HCT116 (cell line): ENCODE measurements at regions not wholly inside any gene's neighbourhood (a gene's known extent, or its start where the extent isn't known, plus 50 kb on each side); places are given as distances from the start of the nearest gene placed in this dataset.

Experiments
- ATAC-seq: fragments of 200-7000 bp; cut with Tn5 transposase; 2 replicates; pipeline ENCODE4 v1.9.1; 2020; ENCODE audit warnings: mild to moderate bottlenecking, moderate library complexity
- BruUV-seq: library from RNA; stranded (reverse); fragments of 400-500 nt; replicated peaks from 2 replicates; lab custom pipeline; 2021; lab: Mats Ljungman, UMichigan
- CTCF ChIA-PET: fragments of 300-600 bp; sonication (Branson Sonifier 250); formaldehyde crosslinking; loops from one replicate; lab custom pipeline; 2021; ENCODE audit warnings: antibody characterized with exemption; lab: Charles Lee
- POLR2A ChIA-PET: fragments of 300-600, 350-600 bp; sonication (Branson Sonifier 250); formaldehyde crosslinking; loops from one replicate; lab custom pipeline; 2021; ENCODE audit warnings: antibody characterized with exemption; lab: Charles Lee
- RAD21 ChIA-PET, 2 experiments: fragments of 300-600 bp; sonication (Branson Sonifier 250); formaldehyde crosslinking; loops; one replicate each; lab custom pipeline; 2023; ENCODE audit warnings: low total read pairs in 2 of 2; ENCODE audit not compliant: uncharacterized antibody in 2 of 2, unreplicated experiment in 2 of 2, low non-redundant PET in 1 of 2; lab: Charles Lee
- DNase-seq: peaks from one replicate; pipeline ENCODE4 v3.0.0-alpha.2; 2010; ENCODE audit warnings: low read depth, low spot score
- H2AFZ ChIP-seq: fragments of 200-600 bp; shearing (Covaris generic), sonication (generic); 2 replicates; pipeline ENCODE4 v1.6.1; 2017; ENCODE audit warnings: low read depth, mixed run types, mixed read lengths, antibody characterized with exemption, low read length; ENCODE audit not compliant: poor library complexity, severe bottlenecking
- H3K27ac ChIP-seq: 2 replicates; pipeline ENCODE4 v1.5.1; 2012; ENCODE audit warnings: low read depth, low read length
- H3K27me3 ChIP-seq: fragments of 200-600 bp; sonication (generic); 2 replicates; pipeline ENCODE4 v1.6.1; 2016; ENCODE audit warnings: mixed run types, low read length, mixed read lengths; ENCODE audit not compliant: insufficient read depth
- H3K36me3 ChIP-seq, 2 experiments: fragments of 200-500 bp in 1 of 2; fragments of 200-600 bp in 1 of 2; sonication (Bioruptor generic) in 1 of 2; sonication (generic) in 1 of 2; 2 replicates each; pipeline versions ENCODE4 v1.5.1 to v1.6.1; 2014 to 2016; ENCODE audit warnings: low read length in 2 of 2, inconsistent platforms in 1 of 2, mixed read lengths in 1 of 2, mixed run types in 1 of 2; ENCODE audit not compliant: insufficient read depth in 2 of 2, control insufficient read depth in 1 of 2
- H3K4me1 ChIP-seq, 2 experiments: fragments of 200-600 bp in 1 of 2; sonication (generic) in 1 of 2; 2 replicates each; pipeline versions ENCODE4 v1.5.1 to v1.6.1; 2012 to 2017; ENCODE audit warnings: low read length in 2 of 2, inconsistent platforms in 1 of 2, mild to moderate bottlenecking in 1 of 2, mixed read lengths in 1 of 2, mixed run types in 1 of 2, moderate library complexity in 1 of 2; ENCODE audit not compliant: insufficient read depth in 2 of 2, control insufficient read depth in 1 of 2
- H3K4me2 ChIP-seq: fragments of 200-600 bp; sonication (generic); 2 replicates; pipeline ENCODE4 v1.6.1; 2017; ENCODE audit warnings: mixed run types, low read length, mixed read lengths
- H3K4me3 ChIP-seq, 2 experiments: fragments of 200-600 bp in 1 of 2; sonication (generic) in 1 of 2; replicated peaks in 1 of 2; 2 replicates each; pipeline ENCODE4 v1.5.1; 2011 to 2016; ENCODE audit warnings: low read length in 2 of 2, control low read depth in 1 of 2, low read depth in 1 of 2, mild to moderate bottlenecking in 1 of 2, mixed read lengths in 1 of 2, mixed run types in 1 of 2
- H3K79me2 ChIP-seq: fragments of 200-600 bp; sonication (generic); 2 replicates; pipeline ENCODE4 v1.6.1; 2017; ENCODE audit warnings: mild to moderate bottlenecking, mixed run types, low read length, moderate library complexity, mixed read lengths; ENCODE audit not compliant: insufficient read depth
- H3K9ac ChIP-seq: fragments of 200-600 bp; sonication (generic); 2 replicates; pipeline ENCODE4 v1.6.1; 2016; ENCODE audit warnings: low read length, mixed read lengths
- H3K9me2 ChIP-seq: fragments of 200-600 bp; sonication (generic), shearing (Covaris generic); 2 replicates; pipeline ENCODE4 v1.6.1; 2017; ENCODE audit warnings: mixed run types, mild to moderate bottlenecking, moderate library complexity; ENCODE audit not compliant: insufficient read depth
- H3K9me3 ChIP-seq, 2 experiments: fragments of 200-500 bp in 1 of 2; fragments of 200-600 bp in 1 of 2; sonication (Bioruptor generic) in 1 of 2; sonication (generic) in 1 of 2; 2 replicates each; pipeline ENCODE4 v1.6.1; 2014 to 2017; ENCODE audit warnings: low read length in 2 of 2, mixed read lengths in 2 of 2, inconsistent platforms in 1 of 2, low read depth in 1 of 2, mild to moderate bottlenecking in 1 of 2, mixed run types in 1 of 2, moderate library complexity in 1 of 2; ENCODE audit not compliant: control insufficient read depth in 1 of 2, insufficient read depth in 1 of 2
- H4K20me1 ChIP-seq: fragments of 200-600 bp; sonication (generic), shearing (Covaris generic); 2 replicates; pipeline ENCODE4 v1.6.1; 2017; ENCODE audit warnings: mixed run types, mild to moderate bottlenecking, moderate library complexity; ENCODE audit not compliant: insufficient read depth
- EGR1 ChIP-seq: IDR thresholded peaks from 2 replicates; pipeline ENCODE4 v1.6.1; 2012; ENCODE audit warnings: low read depth
- EZH2phosphoT487 ChIP-seq: fragments of 200-600 bp; IDR thresholded peaks from 2 replicates; pipeline ENCODE4 v1.6.1; 2018; ENCODE audit warnings: antibody characterized with exemption, borderline replicate concordance
- JUND ChIP-seq: IDR thresholded peaks from 2 replicates; pipeline ENCODE4 v1.6.1; 2012
- POLR2A ChIP-seq: IDR thresholded peaks from 2 replicates; pipeline ENCODE4 v1.7.0; 2011; ENCODE audit warnings: borderline replicate concordance; ENCODE audit not compliant: insufficient read depth, insufficient read length; ENCODE audit errors: extremely low read depth
- POLR2AphosphoS5 ChIP-seq: IDR thresholded peaks from 2 replicates; pipeline ENCODE4 v1.6.1; 2011; ENCODE audit warnings: mild to moderate bottlenecking, low read depth, low read length, moderate library complexity
- RAD21 ChIP-seq: IDR thresholded peaks from 2 replicates; pipeline ENCODE4 v1.6.1; 2012; ENCODE audit warnings: low read depth, mild to moderate bottlenecking
- SIN3A ChIP-seq: IDR thresholded peaks from 2 replicates; pipeline ENCODE4 v1.6.1; 2012; ENCODE audit warnings: low read depth
- SP1 ChIP-seq: IDR thresholded peaks from 2 replicates; pipeline ENCODE4 v1.6.1; 2012; ENCODE audit warnings: low read depth
- SRF ChIP-seq: IDR thresholded peaks from 2 replicates; pipeline ENCODE4 v1.6.1; 2012; ENCODE audit warnings: low read depth
- ZNF274 ChIP-seq: fragments of 200-500 bp; sonication (Bioruptor generic); IDR thresholded peaks from 2 replicates; pipeline ENCODE4 v1.6.1; 2014; ENCODE audit warnings: mild to moderate bottlenecking, low read depth, low read length, inconsistent platforms
- intact Hi-C: fragments of 100-400 bp; cut with micrococcal nuclease; formaldehyde crosslinking; loops from 2 replicates; pipeline ENCODE4 v1.10.0; 2022
- TF ChIP-seq, protein P1 (sequence below): IDR thresholded peaks from 2 replicates; pipeline ENCODE4 v1.6.1; 2012; ENCODE audit warnings: low read depth
- TF ChIP-seq, protein P2 (sequence below), 3 experiments: fragments of 200-600 bp in 1 of 3; sonication (generic) in 1 of 3; IDR thresholded peaks in 2 of 3; conservative IDR thresholded peaks in 1 of 3; 2 replicates each; pipeline ENCODE4 v1.5.1; 2012 to 2017; ENCODE audit warnings: low read depth in 2 of 3, low read length in 2 of 3, antibody characterized with exemption in 1 of 3, borderline replicate concordance in 1 of 3, control low read depth in 1 of 3, mild to moderate bottlenecking in 1 of 3, mixed read lengths in 1 of 3, mixed run types in 1 of 3, moderate library complexity in 1 of 3; ENCODE audit not compliant: insufficient read depth in 1 of 3
- TF ChIP-seq, protein P3 (sequence below): IDR thresholded peaks from 2 replicates; pipeline ENCODE4 v1.6.1; 2012
- TF ChIP-seq, protein P4 (sequence below): IDR thresholded peaks from 2 replicates; pipeline ENCODE4 v1.6.1; 2012

DNA sequence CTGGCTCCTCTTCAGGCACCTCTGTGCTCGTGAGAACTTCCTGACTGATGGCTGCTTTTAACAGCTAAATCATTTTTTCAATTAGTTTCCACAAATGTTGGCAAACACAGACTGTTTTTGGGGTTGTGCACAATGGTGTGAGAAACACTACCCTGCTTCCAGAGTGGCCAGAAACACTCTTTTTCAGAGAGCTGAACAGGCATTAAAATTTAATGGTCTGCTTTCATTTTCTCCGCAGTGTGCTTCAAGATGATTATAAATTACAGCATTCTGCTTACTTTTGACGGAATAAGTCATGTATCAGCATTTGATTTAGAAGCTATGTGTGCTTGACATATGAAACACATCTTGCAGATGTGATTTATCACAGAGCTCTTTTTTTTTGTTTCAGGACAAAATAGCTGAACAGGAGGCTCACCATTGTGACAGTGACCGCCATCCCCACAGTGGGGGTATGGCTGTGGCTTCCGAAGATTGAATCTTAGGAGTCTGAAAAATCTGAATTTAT, 454.5 kb upstream of the ZNF608 start (continued):
- TF ChIP-seq, protein P1, sequence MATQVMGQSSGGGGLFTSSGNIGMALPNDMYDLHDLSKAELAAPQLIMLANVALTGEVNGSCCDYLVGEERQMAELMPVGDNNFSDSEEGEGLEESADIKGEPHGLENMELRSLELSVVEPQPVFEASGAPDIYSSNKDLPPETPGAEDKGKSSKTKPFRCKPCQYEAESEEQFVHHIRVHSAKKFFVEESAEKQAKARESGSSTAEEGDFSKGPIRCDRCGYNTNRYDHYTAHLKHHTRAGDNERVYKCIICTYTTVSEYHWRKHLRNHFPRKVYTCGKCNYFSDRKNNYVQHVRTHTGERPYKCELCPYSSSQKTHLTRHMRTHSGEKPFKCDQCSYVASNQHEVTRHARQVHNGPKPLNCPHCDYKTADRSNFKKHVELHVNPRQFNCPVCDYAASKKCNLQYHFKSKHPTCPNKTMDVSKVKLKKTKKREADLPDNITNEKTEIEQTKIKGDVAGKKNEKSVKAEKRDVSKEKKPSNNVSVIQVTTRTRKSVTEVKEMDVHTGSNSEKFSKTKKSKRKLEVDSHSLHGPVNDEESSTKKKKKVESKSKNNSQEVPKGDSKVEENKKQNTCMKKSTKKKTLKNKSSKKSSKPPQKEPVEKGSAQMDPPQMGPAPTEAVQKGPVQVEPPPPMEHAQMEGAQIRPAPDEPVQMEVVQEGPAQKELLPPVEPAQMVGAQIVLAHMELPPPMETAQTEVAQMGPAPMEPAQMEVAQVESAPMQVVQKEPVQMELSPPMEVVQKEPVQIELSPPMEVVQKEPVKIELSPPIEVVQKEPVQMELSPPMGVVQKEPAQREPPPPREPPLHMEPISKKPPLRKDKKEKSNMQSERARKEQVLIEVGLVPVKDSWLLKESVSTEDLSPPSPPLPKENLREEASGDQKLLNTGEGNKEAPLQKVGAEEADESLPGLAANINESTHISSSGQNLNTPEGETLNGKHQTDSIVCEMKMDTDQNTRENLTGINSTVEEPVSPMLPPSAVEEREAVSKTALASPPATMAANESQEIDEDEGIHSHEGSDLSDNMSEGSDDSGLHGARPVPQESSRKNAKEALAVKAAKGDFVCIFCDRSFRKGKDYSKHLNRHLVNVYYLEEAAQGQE, result no peak
- no peak for TF ChIP-seq SP1
- no peak for TF ChIP-seq SIN3A
- TF ChIP-seq SRF, result no peak
- TF ChIP-seq EGR1, result no peak
- TF ChIP-seq JUND, result no peak
- TF ChIP-seq, all 23 proteins: peak for 0

DNA sequence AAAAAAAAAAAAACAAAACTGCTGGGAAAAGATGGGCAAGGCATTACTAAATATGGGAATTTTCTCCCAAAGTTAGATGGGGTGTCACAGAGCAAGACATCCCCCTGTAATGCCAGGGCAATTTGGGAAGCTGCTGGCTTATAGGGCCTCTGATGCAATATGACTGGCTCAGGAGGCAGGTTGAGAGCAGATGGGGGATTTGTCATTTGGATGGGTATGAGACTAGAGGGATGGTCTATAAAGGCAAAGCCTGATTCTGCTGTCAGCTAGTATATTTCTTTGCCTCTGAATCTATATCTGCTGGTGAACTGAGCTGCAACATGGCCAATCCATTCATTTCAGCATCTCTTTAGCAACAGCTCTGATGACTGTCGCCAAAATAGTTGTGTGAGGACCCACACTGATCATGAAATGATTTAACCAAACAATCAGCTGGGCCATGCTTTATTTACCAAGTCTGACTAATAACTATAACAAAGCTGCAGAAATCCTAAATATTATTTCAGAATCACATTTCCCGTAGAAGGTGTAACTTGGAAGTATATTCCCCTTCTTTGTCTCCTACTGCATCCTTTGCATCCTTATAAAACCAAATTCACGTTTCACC, 455.1 kb upstream of the ZNF608 start:
- DNase-seq, result no peak
- POLR2A ChIA-PET, result no interaction called here
- RAD21 ChIA-PET, result no interaction called here
- no peak overlapping the region for H3K9ac ChIP-seq
- no peaks in the 10 kb centered on the region for H3K9me3 ChIP-seq
- H3K4me1 ChIP-seq, result no peaks in the 10 kb centered on the region
- H3K27ac ChIP-seq, result no peak overlapping the region
- H3K36me3 ChIP-seq, result no peaks in the 10 kb centered on the region
- intact Hi-C loops, result no loop called here
- H3K4me3 ChIP-seq, result no peak overlapping the region
- H3K9me2 ChIP-seq, result no peaks in the 10 kb centered on the region
- no peaks in the 10 kb centered on the region for H3K27me3 ChIP-seq
- no peak overlapping the region for H2AFZ ChIP-seq
- no TSS peak for BruUV-seq
- CTCF ChIA-PET, result no interaction called here
- no peaks in the 10 kb centered on the region for H4K20me1 ChIP-seq
- ATAC-seq, result no peak
- no peaks in the 10 kb centered on the region for H3K79me2 ChIP-seq
- no peak overlapping the region for H3K4me2 ChIP-seq
- TF ChIP-seq, protein P1, result no peak
- TF ChIP-seq ZNF274, result no peak
- no peak for TF ChIP-seq POLR2A
- no peak for TF ChIP-seq EZH2phosphoT487
- no peak for TF ChIP-seq POLR2AphosphoS5
- no peak for TF ChIP-seq SIN3A
- TF ChIP-seq, protein P2, sequence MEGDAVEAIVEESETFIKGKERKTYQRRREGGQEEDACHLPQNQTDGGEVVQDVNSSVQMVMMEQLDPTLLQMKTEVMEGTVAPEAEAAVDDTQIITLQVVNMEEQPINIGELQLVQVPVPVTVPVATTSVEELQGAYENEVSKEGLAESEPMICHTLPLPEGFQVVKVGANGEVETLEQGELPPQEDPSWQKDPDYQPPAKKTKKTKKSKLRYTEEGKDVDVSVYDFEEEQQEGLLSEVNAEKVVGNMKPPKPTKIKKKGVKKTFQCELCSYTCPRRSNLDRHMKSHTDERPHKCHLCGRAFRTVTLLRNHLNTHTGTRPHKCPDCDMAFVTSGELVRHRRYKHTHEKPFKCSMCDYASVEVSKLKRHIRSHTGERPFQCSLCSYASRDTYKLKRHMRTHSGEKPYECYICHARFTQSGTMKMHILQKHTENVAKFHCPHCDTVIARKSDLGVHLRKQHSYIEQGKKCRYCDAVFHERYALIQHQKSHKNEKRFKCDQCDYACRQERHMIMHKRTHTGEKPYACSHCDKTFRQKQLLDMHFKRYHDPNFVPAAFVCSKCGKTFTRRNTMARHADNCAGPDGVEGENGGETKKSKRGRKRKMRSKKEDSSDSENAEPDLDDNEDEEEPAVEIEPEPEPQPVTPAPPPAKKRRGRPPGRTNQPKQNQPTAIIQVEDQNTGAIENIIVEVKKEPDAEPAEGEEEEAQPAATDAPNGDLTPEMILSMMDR (IDR thresholded peaks at IDR 0.05 in 2 of 3, conservative IDR thresholded peaks at IDR 0.05 in 1 of 3; ENCODE audit: borderline replicate concordance in 1 of 3, insufficient read depth in 1 of 3, low read depth in 2 of 3, low read length in 2 of 3), result no peak
- no peak for TF ChIP-seq SP1
- TF ChIP-seq, protein P3, sequence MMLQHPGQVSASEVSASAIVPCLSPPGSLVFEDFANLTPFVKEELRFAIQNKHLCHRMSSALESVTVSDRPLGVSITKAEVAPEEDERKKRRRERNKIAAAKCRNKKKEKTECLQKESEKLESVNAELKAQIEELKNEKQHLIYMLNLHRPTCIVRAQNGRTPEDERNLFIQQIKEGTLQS, result no peak
- no peak for TF ChIP-seq RAD21
- TF ChIP-seq, protein P4, sequence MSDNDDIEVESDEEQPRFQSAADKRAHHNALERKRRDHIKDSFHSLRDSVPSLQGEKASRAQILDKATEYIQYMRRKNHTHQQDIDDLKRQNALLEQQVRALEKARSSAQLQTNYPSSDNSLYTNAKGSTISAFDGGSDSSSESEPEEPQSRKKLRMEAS, result no peak
